ENCODE measurements at regions not wholly inside any gene's neighbourhood (a gene's known extent, or its start where the extent isn't known, plus 50 kb on each side); places are given as distances from the start of the nearest gene placed in this dataset.

DNA sequence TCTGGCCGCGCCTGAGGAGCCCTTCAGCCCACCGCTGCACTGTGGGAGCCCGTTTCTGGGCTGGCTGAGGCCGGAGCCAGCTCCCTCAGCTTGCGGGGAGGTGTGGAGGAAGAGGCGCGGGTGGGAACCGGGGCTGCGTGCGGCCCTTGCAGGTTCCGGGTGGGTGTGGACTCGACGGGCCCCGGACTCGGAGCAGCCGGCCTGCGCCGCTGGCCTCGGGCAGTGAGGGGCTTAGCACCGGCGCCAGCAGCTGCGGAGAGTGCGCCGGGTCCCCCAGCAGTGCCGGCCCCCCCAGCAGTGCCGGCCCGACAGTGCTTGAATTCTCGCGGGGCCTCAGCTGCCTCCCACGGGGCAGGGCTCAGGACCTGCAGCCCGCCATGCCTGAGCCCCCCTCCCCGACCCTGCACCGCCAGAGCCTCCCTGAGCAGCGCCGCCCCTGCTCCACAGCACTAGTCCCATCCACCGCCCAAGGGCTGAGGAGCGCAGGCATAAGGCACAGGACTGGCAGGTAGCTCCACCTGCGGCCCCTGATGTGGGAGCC, 534.2 kb downstream of the ZNF804A start:
- TF ChIP-seq POLR2A (IDR thresholded peaks at IDR 0.05; ENCODE audit: low read length), result no peak
- no peak for TF ChIP-seq GATA1 (IDR thresholded peaks at IDR 0.05; ENCODE audit: low read depth, low read length)
